ENCODE measurements at regions not wholly inside any gene's neighbourhood (a gene's known extent, or its start where the extent isn't known, plus 50 kb on each side); places are given as distances from the start of the nearest gene placed in this dataset.
"Not testable (repeated sequence)": the region's sequence is repeated elsewhere in the genome, so short reads cannot be mapped to it uniquely, and the experiment has no call there.

DNA sequence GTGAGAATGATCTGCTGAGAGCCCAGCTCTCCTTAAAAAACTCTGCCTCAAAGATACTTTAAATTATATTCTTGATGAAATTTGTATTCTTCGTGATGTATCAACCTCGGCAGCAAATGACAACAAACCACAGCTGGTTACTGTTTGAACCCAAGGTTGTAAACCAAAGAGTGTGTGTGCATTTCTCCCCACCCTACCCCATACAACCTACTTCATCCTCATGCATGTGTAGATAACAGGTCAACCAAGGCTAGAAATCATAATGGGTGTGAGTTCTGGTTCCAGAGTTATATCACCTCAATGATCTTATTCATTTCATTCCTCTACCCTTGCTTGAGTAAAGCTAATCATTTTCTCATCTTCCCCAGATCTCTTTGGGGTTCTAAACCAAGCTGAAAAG is 58.8 kb upstream of the DPP6 start:
- TF ChIP-seq POLR2A (IDR thresholded peaks at IDR 0.05), result not testable (repeated sequence)
- TF ChIP-seq, protein P1, sequence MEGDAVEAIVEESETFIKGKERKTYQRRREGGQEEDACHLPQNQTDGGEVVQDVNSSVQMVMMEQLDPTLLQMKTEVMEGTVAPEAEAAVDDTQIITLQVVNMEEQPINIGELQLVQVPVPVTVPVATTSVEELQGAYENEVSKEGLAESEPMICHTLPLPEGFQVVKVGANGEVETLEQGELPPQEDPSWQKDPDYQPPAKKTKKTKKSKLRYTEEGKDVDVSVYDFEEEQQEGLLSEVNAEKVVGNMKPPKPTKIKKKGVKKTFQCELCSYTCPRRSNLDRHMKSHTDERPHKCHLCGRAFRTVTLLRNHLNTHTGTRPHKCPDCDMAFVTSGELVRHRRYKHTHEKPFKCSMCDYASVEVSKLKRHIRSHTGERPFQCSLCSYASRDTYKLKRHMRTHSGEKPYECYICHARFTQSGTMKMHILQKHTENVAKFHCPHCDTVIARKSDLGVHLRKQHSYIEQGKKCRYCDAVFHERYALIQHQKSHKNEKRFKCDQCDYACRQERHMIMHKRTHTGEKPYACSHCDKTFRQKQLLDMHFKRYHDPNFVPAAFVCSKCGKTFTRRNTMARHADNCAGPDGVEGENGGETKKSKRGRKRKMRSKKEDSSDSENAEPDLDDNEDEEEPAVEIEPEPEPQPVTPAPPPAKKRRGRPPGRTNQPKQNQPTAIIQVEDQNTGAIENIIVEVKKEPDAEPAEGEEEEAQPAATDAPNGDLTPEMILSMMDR (IDR thresholded peaks at IDR 0.05), result not testable (repeated sequence)

Measured in Peyer's patch (tissue), 4 donors.